Panc1 (cell line): ENCODE measurements at regions not wholly inside any gene's neighbourhood (a gene's known extent, or its start where the extent isn't known, plus 50 kb on each side); places are given as distances from the start of the nearest gene placed in this dataset.

Source experiments
- CTCF ChIP-seq: fragments of 450-650 bp; IDR thresholded peaks from 2 replicates; pipeline ENCODE4 v1.5.1; 2017; ENCODE audit warnings: mild to moderate bottlenecking
- POLR2AphosphoS5 ChIP-seq: IDR thresholded peaks from 2 replicates; pipeline ENCODE4 v1.6.1; 2012; ENCODE audit warnings: mild to moderate bottlenecking, low read depth, low read length, moderate library complexity

GRCh38 chr15:93476491-93477177, 387.6 kb upstream of the RGMA start:
- TF ChIP-seq POLR2AphosphoS5 (no peak), CTCF (no peak)
